ENCODE measurements at regions not wholly inside any gene's neighbourhood (a gene's known extent, or its start where the extent isn't known, plus 50 kb on each side); places are given as distances from the start of the nearest gene placed in this dataset.
"Not testable (repeated sequence)": the region's sequence is repeated elsewhere in the genome, so short reads cannot be mapped to it uniquely, and the experiment has no call there.

DNA sequence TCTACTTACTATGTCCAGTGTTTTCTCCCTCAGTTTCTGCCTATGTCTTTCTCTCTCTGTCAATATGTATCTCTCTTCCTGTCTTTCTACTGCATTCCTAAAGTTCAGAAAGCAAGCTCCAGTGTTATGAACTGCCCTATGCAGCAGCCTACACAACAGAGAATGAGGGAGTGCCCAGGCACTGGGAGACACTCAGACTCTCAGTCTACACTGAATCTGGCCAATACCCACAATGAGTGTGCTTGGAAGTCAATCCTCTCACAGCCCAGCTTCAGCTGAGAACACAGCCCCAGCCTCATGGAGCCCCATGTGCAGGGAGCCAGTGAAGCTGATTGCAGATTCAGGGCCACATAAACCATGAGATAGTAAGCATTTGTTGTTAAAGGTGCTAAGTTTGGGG is 128.7 kb downstream of the ALG10 start:
- Histone ChIP-seq H3K9me3 (ENCODE audit: control insufficient read depth in 2 of 2, insufficient read depth in 1 of 2, low read depth in 1 of 2, low read length in 1 of 2) (peaks cover 2 to 24% of the 10 kb centered on the region in 2 donors), H3K27me3 (ENCODE audit: control insufficient read depth in 3 of 3, insufficient read depth in 3 of 3, low read length in 3 of 3) (no peaks in the 10 kb centered on the region)
- no peak for FAIRE-seq

DNA sequence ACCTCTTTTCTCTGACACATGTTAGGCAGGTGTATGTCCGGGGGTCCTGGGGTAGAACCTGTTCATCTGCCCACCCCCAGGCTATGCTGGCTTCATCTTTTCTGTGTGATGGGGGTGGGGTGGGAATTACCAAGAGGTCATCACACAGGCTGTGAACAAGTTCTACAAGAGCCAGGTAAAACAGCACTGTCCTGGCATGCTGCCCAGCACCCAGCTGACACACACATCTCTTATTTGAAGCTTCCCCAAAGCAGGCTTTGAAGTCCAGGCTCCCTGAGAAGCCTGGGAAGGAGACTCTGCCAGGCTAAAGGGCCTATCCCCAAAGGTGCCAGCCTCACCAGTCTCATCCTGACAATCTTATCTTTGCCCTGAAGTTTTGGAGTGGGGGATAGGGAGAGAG is 141.1 kb downstream of the ALG10 start:
- no peaks in the 10 kb centered on the region for H3K36me3 ChIP-seq (ENCODE audit: control insufficient read depth in 3 of 3, insufficient read depth in 2 of 3, low read depth in 1 of 3, low read length in 3 of 3)
- FAIRE-seq = no peak
- H3K4me1 ChIP-seq (ENCODE audit: control insufficient read depth in 3 of 3, insufficient read depth in 2 of 3, low read depth in 1 of 3, low read length in 2 of 3) = no peaks in the 10 kb centered on the region
- H3K27me3 ChIP-seq (ENCODE audit: control insufficient read depth in 3 of 3, insufficient read depth in 3 of 3, low read length in 3 of 3) = no peaks in the 10 kb centered on the region
- DNase-seq = no peak
- 50 to 62% (median 56%) methylated on average over 1 of the region's 1 CpG for WGBS, 3 donors
- peaks cover 0 to 55% of the 10 kb centered on the region in 2 donors for H3K9me3 ChIP-seq (ENCODE audit: control insufficient read depth in 2 of 2, insufficient read depth in 1 of 2, low read depth in 1 of 2, low read length in 1 of 2)
- H3K27ac ChIP-seq (ENCODE audit: low read depth in 1 of 3, low read length in 2 of 3) = no peak overlapping the region
- no peak overlapping the region for H3K4me3 ChIP-seq (ENCODE audit: low read depth in 1 of 3, low read length in 3 of 3)

More for the DNA sequence above, 128.7 kb downstream of the ALG10 start:
- Histone ChIP-seq H3K4me3 (ENCODE audit: low read depth in 1 of 3, low read length in 3 of 3) (no peak overlapping the region), H3K27ac (ENCODE audit: low read depth in 1 of 3, low read length in 2 of 3) (no peak overlapping the region), H3K36me3 (ENCODE audit: control insufficient read depth in 3 of 3, insufficient read depth in 2 of 3, low read depth in 1 of 3, low read length in 3 of 3) (no peaks in the 10 kb centered on the region), H3K4me1 (ENCODE audit: control insufficient read depth in 3 of 3, insufficient read depth in 2 of 3, low read depth in 1 of 3, low read length in 2 of 3) (no peaks in the 10 kb centered on the region)
- DNase-seq = no peak

DNA sequence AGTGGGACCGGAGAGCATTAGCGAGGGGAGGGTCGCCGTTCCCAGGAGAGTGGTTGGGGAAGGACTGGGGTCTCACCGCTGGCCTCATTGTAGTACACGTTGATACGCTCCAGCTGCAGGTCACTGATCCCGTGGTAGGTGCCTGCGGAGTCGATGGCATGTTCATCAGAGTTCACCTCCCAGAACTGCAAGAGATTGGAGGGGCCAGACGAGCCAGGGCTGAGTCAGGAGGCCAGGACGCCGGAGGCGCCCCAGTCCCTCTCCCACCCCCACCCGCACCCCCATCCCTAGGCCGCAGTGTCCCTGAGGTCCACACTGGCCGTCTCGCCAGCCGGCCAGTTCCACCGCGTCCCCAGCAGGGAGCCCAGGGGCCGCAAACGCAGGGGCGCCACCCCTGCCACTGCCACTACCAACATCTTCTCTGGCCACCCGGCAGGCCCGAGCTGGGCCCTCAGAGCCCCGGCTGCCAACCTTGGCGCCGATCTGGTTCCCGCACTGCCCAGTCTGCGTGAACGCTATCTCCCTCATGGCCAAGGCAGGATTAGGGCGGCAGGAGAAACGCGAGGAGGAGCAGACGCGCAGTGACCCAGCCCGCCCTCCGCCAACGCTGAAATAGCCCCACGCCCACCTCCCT is 144.2 kb downstream of the ALG10 start:
- FAIRE-seq (no peak), DNase-seq (no peak)
- 92 to 95% (median 92%) methylated on average over 33 to 41 of the region's 41 CpGs for WGBS, 3 donors

DNA sequence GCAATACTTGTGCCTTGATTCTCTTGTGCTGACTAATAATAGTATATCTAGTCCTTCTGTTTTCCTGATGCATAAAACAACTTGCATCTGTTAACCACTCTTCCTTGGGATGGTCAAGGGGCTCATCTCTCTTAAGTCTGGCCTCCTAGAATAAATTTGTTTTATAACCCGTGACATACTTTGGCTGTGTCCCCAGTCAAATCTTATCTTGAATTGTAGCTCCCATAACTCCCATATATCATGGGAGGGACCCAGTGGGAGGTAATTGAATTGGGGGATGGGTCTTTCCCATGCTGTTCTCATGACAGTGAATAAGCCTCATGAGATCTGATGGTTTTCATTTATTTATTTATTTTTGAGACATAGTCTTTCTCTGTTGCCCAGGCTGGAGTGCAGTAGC is 146.2 kb downstream of the ALG10 start:
- H3K4me1 ChIP-seq (ENCODE audit: control insufficient read depth in 3 of 3, insufficient read depth in 2 of 3, low read depth in 1 of 3, low read length in 2 of 3); H3K27me3 ChIP-seq (ENCODE audit: control insufficient read depth in 3 of 3, insufficient read depth in 3 of 3, low read length in 3 of 3); H3K36me3 ChIP-seq (ENCODE audit: control insufficient read depth in 3 of 3, insufficient read depth in 2 of 3, low read depth in 1 of 3, low read length in 3 of 3); DNase-seq; H3K4me3 ChIP-seq (ENCODE audit: low read depth in 1 of 3, low read length in 3 of 3); H3K27ac ChIP-seq (ENCODE audit: low read depth in 1 of 3, low read length in 2 of 3); FAIRE-seq: not testable (repeated sequence)
- peaks cover 0 to 46% of the 10 kb centered on the region in 2 donors for H3K9me3 ChIP-seq (ENCODE audit: control insufficient read depth in 2 of 2, insufficient read depth in 1 of 2, low read depth in 1 of 2, low read length in 1 of 2)
- WGBS, 3 donors = 69 to 83% (median 74%) methylated on average over 1 of the region's 1 CpG

More for the DNA sequence above, 144.2 kb downstream of the ALG10 start:
- H3K9me3 ChIP-seq (ENCODE audit: control insufficient read depth in 2 of 2, insufficient read depth in 1 of 2, low read depth in 1 of 2, low read length in 1 of 2) = peaks cover 0 to 56% of the 10 kb centered on the region in 2 donors
- no peak overlapping the region for H3K27ac ChIP-seq (ENCODE audit: low read depth in 1 of 3, low read length in 2 of 3)
- H3K4me1 ChIP-seq (ENCODE audit: control insufficient read depth in 3 of 3, insufficient read depth in 2 of 3, low read depth in 1 of 3, low read length in 2 of 3) = no peaks in the 10 kb centered on the region
- H3K27me3 ChIP-seq (ENCODE audit: control insufficient read depth in 3 of 3, insufficient read depth in 3 of 3, low read length in 3 of 3) = no peaks in the 10 kb centered on the region
- H3K4me3 ChIP-seq (ENCODE audit: low read depth in 1 of 3, low read length in 3 of 3) = no peak overlapping the region
- H3K36me3 ChIP-seq (ENCODE audit: control insufficient read depth in 3 of 3, insufficient read depth in 2 of 3, low read depth in 1 of 3, low read length in 3 of 3) = no peaks in the 10 kb centered on the region

DNA sequence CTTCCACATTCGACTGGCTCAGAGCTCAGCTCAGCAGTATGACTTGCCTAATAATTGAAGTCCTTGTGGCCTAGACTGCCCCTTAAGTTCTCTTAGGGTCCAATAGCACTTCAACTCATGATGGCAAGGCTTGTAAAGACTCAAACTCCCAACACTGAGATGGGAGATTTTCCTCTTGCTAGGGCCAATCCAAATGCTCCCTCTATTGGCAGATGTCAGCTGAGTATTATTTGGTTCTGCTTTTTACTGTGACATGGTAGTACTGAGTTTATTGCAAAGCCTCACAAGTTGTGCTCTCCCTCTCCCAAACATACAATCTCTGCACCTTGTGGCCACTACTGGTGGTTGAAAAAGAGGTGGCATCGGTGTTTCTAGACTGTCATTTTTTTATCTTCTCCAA is 164.2 kb downstream of the ALG10 start:
- H3K4me3 ChIP-seq (ENCODE audit: low read depth in 1 of 3, low read length in 3 of 3) = no peak overlapping the region
- H3K4me1 ChIP-seq (ENCODE audit: control insufficient read depth in 3 of 3, insufficient read depth in 2 of 3, low read depth in 1 of 3, low read length in 2 of 3) = no peaks in the 10 kb centered on the region
- H3K36me3 ChIP-seq (ENCODE audit: control insufficient read depth in 3 of 3, insufficient read depth in 2 of 3, low read depth in 1 of 3, low read length in 3 of 3) = no peaks in the 10 kb centered on the region
- FAIRE-seq (no peak), DNase-seq (no peak)
- 58 to 81% (median 62%) methylated on average over 2 of the region's 2 CpGs for WGBS, 3 donors
- H3K27me3 ChIP-seq (ENCODE audit: control insufficient read depth in 3 of 3, insufficient read depth in 3 of 3, low read length in 3 of 3) = no peaks in the 10 kb centered on the region
- H3K27ac ChIP-seq (ENCODE audit: low read depth in 1 of 3, low read length in 2 of 3) = no peak overlapping the region
- H3K9me3 ChIP-seq (ENCODE audit: control insufficient read depth in 2 of 2, insufficient read depth in 1 of 2, low read depth in 1 of 2, low read length in 1 of 2) = peaks cover 0 to 17% of the 10 kb centered on the region in 2 donors

DNA sequence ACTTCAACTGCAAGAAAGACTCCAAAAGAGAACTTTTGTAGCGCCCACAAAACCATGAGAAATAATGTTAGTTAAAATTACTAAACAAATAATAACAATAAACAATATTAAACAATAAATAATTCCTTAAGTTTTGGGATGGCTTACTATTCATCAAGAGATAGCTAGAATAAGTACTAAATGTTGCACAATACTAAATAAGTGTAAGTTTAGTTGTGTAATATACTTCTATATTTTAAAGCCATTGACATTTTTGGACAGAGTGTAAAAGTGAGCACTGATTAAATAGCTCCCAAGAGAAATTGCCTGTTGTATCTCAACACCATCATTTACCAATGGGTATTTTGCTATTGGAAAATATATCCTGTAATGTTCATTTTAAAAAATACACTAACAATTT is 166.7 kb downstream of the ALG10 start:
- H3K36me3 ChIP-seq (ENCODE audit: control insufficient read depth in 3 of 3, insufficient read depth in 2 of 3, low read depth in 1 of 3, low read length in 3 of 3) = no peaks in the 10 kb centered on the region
- no peak for DNase-seq
- no peak for FAIRE-seq

DNA sequence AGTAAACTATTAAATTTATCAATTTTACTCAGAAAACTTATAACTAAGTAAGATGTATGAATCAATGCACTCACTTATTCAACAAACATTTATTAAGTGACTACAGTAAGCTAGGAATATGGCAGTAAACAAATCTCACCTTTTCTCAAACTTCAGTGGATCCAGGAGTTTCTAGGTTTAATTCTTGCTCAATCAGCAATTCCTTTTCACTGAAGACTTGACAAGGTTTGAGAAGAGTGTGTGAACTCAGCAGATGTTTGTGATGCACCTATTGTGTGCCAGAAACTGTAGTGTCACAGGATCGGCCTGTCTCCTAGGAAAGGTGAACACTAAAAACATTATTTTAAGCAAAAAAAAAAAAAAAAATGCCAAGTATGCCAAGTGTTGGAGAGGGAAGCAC is 167.8 kb downstream of the ALG10 start:
- no peak overlapping the region for H3K4me3 ChIP-seq (ENCODE audit: low read depth in 1 of 3, low read length in 3 of 3)
- FAIRE-seq = no peak
- no peaks in the 10 kb centered on the region for H3K36me3 ChIP-seq (ENCODE audit: control insufficient read depth in 3 of 3, insufficient read depth in 2 of 3, low read depth in 1 of 3, low read length in 3 of 3)
- peaks cover 0 to 21% of the 10 kb centered on the region in 2 donors for H3K9me3 ChIP-seq (ENCODE audit: control insufficient read depth in 2 of 2, insufficient read depth in 1 of 2, low read depth in 1 of 2, low read length in 1 of 2)
- no peak for DNase-seq
- no peaks in the 10 kb centered on the region for H3K27me3 ChIP-seq (ENCODE audit: control insufficient read depth in 3 of 3, insufficient read depth in 3 of 3, low read length in 3 of 3)
- no peaks in the 10 kb centered on the region for H3K4me1 ChIP-seq (ENCODE audit: control insufficient read depth in 3 of 3, insufficient read depth in 2 of 3, low read depth in 1 of 3, low read length in 2 of 3)
- H3K27ac ChIP-seq (ENCODE audit: low read depth in 1 of 3, low read length in 2 of 3) = no peak overlapping the region
- 75 to 91% (median 82%) methylated on average over 1 of the region's 1 CpG for WGBS, 3 donors

More for the DNA sequence above, 166.7 kb downstream of the ALG10 start:
- Histone ChIP-seq H3K27me3 (ENCODE audit: control insufficient read depth in 3 of 3, insufficient read depth in 3 of 3, low read length in 3 of 3) (no peaks in the 10 kb centered on the region), H3K4me1 (ENCODE audit: control insufficient read depth in 3 of 3, insufficient read depth in 2 of 3, low read depth in 1 of 3, low read length in 2 of 3) (no peaks in the 10 kb centered on the region), H3K4me3 (ENCODE audit: low read depth in 1 of 3, low read length in 3 of 3) (no peak overlapping the region), H3K27ac (ENCODE audit: low read depth in 1 of 3, low read length in 2 of 3) (no peak overlapping the region), H3K9me3 (ENCODE audit: control insufficient read depth in 2 of 2, insufficient read depth in 1 of 2, low read depth in 1 of 2, low read length in 1 of 2) (peaks cover 0 to 21% of the 10 kb centered on the region in 2 donors)
- WGBS, 3 donors = 65 to 70% (median 65%) methylated on average over 1 of the region's 1 CpG

DNA sequence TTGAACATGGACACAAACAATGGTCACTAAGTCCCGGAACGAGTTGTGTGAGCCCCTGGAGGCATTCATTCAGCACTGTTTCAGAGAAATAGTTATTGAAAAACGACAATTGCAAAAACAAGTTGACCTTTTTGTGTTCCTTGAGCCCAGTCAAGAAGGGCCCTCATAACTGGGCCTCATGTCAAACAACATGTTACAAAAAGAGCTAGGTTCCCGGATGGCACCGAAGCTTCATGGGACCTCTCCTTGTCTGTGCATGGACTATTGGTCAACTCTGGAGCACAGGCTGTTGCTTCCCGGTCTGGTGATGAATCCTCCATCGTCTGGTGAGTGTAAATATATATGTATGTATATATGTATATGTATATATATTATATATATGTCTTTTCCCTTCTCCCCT is 176.6 kb downstream of the ALG10 start:
- WGBS, 3 donors = 65 to 68% (median 67%) methylated on average over 7 of the region's 7 CpGs
- DNase-seq = no peak
- no peak overlapping the region for H3K4me3 ChIP-seq (ENCODE audit: low read depth in 1 of 3, low read length in 3 of 3)
- no peak overlapping the region for H3K27ac ChIP-seq (ENCODE audit: low read depth in 1 of 3, low read length in 2 of 3)
- H3K36me3 ChIP-seq (ENCODE audit: control insufficient read depth in 3 of 3, insufficient read depth in 2 of 3, low read depth in 1 of 3, low read length in 3 of 3) = no peaks in the 10 kb centered on the region
- H3K4me1 ChIP-seq (ENCODE audit: control insufficient read depth in 3 of 3, insufficient read depth in 2 of 3, low read depth in 1 of 3, low read length in 2 of 3) = no peaks in the 10 kb centered on the region
- H3K9me3 ChIP-seq (ENCODE audit: control insufficient read depth in 2 of 2, insufficient read depth in 1 of 2, low read depth in 1 of 2, low read length in 1 of 2) = peaks cover 0 to 12% of the 10 kb centered on the region in 2 donors
- FAIRE-seq = no peak
- no peaks in the 10 kb centered on the region for H3K27me3 ChIP-seq (ENCODE audit: control insufficient read depth in 3 of 3, insufficient read depth in 3 of 3, low read length in 3 of 3)
